ENCODE measurements at regions not wholly inside any gene's neighbourhood (a gene's known extent, or its start where the extent isn't known, plus 50 kb on each side); places are given as distances from the start of the nearest gene placed in this dataset.
"Not testable (repeated sequence)": the region's sequence is repeated elsewhere in the genome, so short reads cannot be mapped to it uniquely, and the experiment has no call there.

DNA sequence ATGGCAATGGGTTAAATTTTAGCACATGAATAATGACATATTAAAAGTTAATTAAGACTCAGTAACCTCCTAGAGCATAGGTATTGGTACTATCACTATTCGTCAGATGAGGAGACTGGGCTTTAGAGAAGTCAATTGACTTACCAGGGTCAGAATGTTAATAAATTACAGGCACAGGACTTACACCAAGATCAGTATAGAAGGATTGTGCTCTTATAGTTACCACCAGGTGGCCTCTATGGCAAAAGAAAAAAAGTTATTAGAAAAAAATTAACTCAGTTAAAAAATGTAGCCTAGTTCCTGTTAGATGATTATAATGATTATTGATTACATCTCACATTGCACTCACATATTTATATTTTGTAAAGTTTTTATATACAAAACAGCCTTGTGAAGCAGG, 1163.7 kb downstream of the FAM181B start:
- Mint-ChIP-seq H3K4me1 (no peaks in the 10 kb centered on the region), H3K9me3 (peaks cover 0 to 3% (median 3%) of the 10 kb centered on the region in 3 donors), H3K4me3 (no peak overlapping the region), H3K36me3 (no peaks in the 10 kb centered on the region), H3K27ac (no peak overlapping the region), H3K27me3 (no peaks in the 10 kb centered on the region)

DNA sequence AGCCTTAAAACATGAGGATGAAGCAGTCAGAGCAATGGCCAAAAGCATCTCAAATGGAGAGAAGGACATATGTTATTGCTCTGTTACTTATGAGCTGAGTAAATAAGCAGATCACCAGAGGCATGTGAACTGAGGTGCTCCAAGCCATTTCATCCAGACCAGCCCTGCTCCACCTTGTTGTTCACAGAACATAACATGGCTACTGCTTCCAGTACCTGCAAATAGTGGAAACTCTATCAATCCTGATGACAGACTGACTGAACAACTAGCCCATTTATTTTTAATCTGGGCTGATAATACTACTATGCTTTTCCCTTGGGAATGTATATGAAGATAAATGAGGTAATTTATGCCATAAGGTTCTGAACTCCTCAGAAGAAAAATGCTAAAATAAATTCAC, 1164.7 kb downstream of the FAM181B start:
- H3K4me1 Mint-ChIP-seq: no peaks in the 10 kb centered on the region
- no peak overlapping the region for H3K4me3 Mint-ChIP-seq
- H3K36me3 Mint-ChIP-seq: no peaks in the 10 kb centered on the region
- no peak overlapping the region for H3K27ac Mint-ChIP-seq
- H3K9me3 Mint-ChIP-seq: peaks cover 5% of the 10 kb centered on the region in 3 donors
- no peaks in the 10 kb centered on the region for H3K27me3 Mint-ChIP-seq

DNA sequence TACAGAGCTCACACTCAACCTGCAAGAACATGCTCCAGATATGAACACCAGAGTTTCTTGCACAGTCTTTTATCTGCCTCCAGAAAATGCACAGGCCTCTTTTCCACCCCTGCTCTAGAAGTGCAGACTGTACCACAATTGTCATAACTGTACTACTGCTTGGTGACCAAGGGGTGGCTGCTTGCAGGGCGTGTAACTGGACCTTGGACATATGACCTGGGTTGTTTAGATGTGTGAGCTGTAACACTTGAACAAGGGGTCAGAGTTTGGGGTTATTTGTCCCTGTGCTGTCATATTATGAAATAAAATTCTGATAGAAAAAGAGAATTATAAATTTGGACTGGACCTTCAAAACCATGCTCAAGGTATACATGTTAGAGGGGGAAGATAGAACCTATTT, 1185.5 kb downstream of the FAM181B start:
- Mint-ChIP-seq H3K36me3 (no peaks in the 10 kb centered on the region), H3K27me3 (no peaks in the 10 kb centered on the region), H3K27ac (no peak overlapping the region), H3K4me1 (no peaks in the 10 kb centered on the region), H3K9me3 (peaks cover 0 to 5% (median 4%) of the 10 kb centered on the region in 3 donors), H3K4me3 (no peak overlapping the region)

DNA sequence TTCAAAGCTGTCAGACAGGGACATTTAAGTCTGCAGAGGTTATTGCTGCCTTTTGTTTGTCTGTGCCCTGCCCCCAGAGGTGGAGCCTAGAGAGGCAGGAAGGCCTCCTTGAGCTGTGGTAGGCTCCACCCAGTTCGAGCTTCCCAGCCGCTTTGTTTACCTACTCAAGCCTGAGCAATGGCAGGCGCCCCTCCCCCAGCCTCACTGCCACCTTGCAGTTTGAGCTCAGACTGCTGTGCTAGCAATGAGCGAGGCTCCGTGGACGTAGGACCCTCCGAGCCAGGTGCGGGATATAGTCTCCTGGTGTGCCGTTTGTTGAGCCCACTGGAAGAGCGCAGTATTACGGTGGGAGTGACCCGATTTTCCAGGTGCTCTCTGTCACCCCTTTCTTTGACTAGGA, 1193.9 kb downstream of the FAM181B start:
- H3K27me3 Mint-ChIP-seq, H3K36me3 Mint-ChIP-seq: not testable (repeated sequence)

DNA sequence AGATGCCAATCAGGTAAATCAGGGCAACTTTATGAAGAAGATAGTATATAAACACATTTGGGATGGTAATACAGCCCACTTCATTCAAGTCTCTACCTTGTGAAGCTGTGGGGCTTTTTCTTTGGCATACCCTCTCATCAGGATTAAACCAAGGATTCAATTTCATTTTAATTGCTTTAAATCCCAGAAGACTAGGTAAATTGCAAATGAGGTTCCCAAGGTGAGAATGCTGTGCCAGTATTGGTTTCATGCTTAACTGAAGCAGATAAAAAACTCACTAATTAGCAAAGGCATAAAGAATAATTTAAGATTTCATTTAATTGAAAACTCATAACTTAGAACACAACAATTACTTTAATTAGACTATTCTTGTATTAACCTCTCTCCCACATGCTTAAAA, 1218.1 kb downstream of the FAM181B start:
- Mint-ChIP-seq H3K4me3 (no peak overlapping the region), H3K27me3 (no peaks in the 10 kb centered on the region), H3K27ac (no peak overlapping the region), H3K36me3 (no peaks in the 10 kb centered on the region), H3K9me3 (peaks cover 0 to 10% (median 9%) of the 10 kb centered on the region in 3 donors), H3K4me1 (no peaks in the 10 kb centered on the region)

More for the DNA sequence above, 1193.9 kb downstream of the FAM181B start:
- H3K27ac Mint-ChIP-seq, H3K4me3 Mint-ChIP-seq, H3K9me3 Mint-ChIP-seq, H3K4me1 Mint-ChIP-seq: not testable (repeated sequence)

DNA sequence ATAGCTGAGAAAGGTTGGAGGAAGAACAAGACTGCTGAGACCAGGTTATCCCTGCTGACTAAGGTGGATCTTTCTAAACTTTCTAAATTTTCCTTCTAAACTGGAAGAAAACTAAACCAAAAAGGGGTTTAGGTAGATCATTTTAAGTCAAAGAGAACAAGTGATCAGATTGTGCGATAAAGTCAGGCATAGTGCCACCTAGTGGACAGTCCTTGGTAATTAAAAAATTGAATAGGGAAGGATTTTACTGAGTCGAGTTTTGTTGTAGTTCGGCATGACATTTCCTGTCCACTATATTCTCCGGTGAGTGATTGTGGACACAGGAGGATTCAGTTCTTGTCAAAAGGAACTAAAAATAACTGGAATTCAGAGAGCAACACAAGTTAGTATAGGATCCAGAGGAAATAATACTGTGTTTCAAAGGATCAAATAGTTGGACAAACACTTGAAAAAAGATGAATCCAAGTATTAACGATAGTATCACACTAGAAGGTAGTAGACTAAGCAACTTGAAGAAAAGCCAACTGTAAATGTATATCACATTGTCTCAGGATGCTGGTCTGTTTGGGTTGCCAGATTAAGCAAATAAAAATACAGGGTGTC, 1236.4 kb downstream of the FAM181B start:
- no peaks in the 10 kb centered on the region for H3K36me3 Mint-ChIP-seq
- H3K27ac Mint-ChIP-seq: no peak overlapping the region
- H3K9me3 Mint-ChIP-seq: no peaks in the 10 kb centered on the region
- H3K4me1 Mint-ChIP-seq: no peaks in the 10 kb centered on the region
- peaks cover 4% of the 10 kb centered on the region for H3K27me3 Mint-ChIP-seq
- H3K4me3 Mint-ChIP-seq: peak overlapping the region in 1 of 4 donors; percentile 20

DNA sequence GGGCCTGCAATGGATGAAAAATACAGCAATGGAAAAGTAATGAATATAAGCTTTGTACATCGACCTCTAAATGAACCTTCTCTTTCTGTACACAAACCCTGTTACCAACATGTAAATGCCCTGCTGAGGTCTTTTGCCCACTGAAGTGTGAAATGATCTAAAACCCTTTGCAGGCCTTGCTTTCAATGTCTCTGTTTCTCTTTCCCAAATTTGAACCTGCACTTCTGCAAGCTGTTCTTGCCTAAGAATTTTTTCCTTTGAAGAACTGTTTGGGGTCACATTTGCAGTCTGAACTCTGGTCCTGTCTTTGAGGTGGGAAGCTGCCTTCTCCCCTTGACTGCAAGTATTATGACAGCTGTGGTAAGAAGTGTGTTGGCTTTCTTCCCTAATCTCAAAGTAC, 1237.1 kb downstream of the FAM181B start:
- Mint-ChIP-seq H3K27ac (no peak overlapping the region), H3K27me3 (peaks cover 4% of the 10 kb centered on the region), H3K9me3 (no peaks in the 10 kb centered on the region), H3K4me3 (no peak overlapping the region), H3K36me3 (no peaks in the 10 kb centered on the region), H3K4me1 (no peaks in the 10 kb centered on the region)

DNA sequence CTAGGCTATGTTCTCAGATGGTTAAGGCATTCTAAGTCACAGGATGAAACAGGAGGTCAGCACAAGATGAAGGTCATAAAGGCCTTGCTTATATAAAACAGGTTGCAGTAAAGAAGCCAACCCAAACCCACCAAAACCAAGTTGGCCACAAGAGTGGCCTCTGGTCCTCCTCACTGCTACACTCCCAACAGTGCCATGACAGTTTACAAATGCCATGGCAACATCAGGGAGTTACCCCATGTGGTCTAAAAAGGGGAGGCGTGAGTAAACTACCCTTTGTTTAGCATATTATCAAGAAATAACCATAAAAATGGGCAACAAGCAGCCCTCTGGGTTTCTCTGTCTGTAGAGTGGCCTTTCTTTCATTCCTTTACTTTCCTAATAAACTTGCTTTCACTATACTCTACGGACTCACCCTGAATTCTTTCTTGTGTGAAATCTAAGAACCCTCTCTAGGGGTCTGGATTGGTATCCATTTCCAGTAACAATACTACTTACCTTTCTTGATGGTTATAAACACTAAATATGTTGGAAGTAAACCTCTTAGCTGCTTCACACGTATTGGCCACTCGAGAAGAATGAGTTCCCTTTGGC, 1237.9 kb downstream of the FAM181B start:
- Mint-ChIP-seq H3K27ac (no peak overlapping the region), H3K36me3 (no peaks in the 10 kb centered on the region), H3K4me1 (no peaks in the 10 kb centered on the region), H3K4me3 (no peak overlapping the region), H3K9me3 (no peaks in the 10 kb centered on the region), H3K27me3 (peaks cover 4% of the 10 kb centered on the region)

DNA sequence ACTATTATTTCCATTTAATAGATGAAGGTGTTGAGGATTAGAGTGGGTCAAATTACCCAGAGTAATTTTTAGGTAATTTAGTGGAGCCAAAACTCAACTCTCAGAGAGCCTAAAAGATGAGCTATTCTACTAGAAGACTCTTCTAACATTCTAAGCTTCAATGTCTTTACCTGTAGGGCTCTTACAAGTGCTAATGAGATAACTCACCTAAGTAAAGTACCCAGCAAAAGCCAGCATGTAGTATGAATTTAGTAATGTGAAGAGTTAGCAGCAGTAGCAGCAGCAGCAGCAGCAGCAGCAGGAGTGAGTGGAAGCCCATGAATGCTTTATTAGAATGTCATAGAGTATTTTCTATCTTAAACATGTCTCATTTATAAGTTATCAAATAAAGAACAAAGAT, 1239.2 kb downstream of the FAM181B start:
- H3K36me3 Mint-ChIP-seq: no peaks in the 10 kb centered on the region
- H3K4me3 Mint-ChIP-seq: no peak overlapping the region
- no peaks in the 10 kb centered on the region for H3K4me1 Mint-ChIP-seq
- peaks cover 4% of the 10 kb centered on the region for H3K27me3 Mint-ChIP-seq
- H3K9me3 Mint-ChIP-seq: no peaks in the 10 kb centered on the region
- H3K27ac Mint-ChIP-seq: no peak overlapping the region

DNA sequence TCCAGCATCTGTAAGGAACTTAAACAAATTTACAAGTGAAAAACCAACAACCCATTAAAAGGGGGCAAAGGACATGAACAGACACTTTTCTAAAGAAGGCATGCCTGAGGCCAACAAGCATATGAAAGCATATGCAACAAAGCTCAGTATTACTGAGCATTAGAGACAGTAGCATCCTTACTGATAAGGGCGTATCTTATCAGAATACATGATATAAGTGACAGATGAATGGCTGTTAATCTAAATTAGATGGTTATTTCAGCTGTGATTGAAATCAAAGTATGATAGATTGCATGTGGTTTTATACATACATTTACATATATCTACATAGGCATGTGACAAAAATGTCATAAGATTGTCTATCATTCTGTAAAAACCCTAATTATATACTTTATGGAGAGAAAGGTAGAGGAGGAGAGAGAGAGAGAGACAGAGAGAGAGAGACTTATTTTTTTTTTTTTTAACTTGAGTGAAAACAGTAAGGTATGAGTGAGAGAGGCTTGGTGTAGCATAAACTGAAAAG, 1240.7 kb downstream of the FAM181B start:
- H3K36me3 Mint-ChIP-seq: no peaks in the 10 kb centered on the region
- no peak overlapping the region for H3K27ac Mint-ChIP-seq
- no peaks in the 10 kb centered on the region for H3K9me3 Mint-ChIP-seq
- no peak overlapping the region for H3K4me3 Mint-ChIP-seq
- H3K4me1 Mint-ChIP-seq: no peaks in the 10 kb centered on the region
- no peaks in the 10 kb centered on the region for H3K27me3 Mint-ChIP-seq

DNA sequence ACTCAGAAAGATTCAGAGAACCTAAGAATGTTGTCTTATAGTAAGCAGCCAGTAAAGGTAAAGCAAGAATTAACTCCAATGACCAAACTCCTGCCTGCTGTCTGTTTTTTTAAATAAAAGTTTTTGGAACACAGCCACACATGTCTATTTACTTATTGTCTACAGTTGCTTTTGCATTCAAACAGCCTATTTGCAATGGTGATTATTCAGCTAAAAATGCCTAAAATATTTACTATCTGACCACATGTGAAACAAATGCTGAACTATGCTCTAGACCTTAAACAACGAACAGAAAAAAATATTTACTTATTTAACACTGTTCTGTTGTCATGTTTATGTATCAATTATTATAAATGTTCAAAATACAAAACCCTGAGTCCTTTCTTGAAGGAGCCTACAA, 1246.6 kb downstream of the FAM181B start:
- H3K9me3 Mint-ChIP-seq: no peaks in the 10 kb centered on the region
- H3K27me3 Mint-ChIP-seq: no peaks in the 10 kb centered on the region

DNA sequence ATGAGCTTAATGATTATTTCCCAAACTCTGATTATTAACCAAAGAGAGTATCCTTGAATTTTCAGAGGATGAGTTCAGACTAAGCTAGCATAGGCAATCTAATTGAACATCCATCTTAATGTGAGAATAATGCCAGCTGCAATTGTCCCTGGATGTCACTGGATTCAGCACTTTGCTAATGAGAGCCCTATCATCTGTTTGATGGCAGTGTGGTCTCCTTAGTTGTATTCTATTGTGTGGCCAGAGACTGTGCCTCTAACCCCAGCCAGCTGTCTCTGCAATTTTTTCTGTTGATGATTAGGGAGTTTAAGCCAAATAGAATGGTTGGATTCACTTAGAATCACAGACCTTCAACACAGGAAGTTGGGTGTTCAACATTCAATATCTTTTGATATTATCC, 1249.5 kb downstream of the FAM181B start:
- Mint-ChIP-seq H3K4me3 (no peak overlapping the region), H3K9me3 (no peaks in the 10 kb centered on the region), H3K36me3 (no peaks in the 10 kb centered on the region), H3K4me1 (no peaks in the 10 kb centered on the region), H3K27ac (no peak overlapping the region), H3K27me3 (no peaks in the 10 kb centered on the region)

More for the DNA sequence above, 1246.6 kb downstream of the FAM181B start:
- H3K27ac Mint-ChIP-seq: no peak overlapping the region
- no peaks in the 10 kb centered on the region for H3K36me3 Mint-ChIP-seq
- H3K4me3 Mint-ChIP-seq: no peak overlapping the region
- no peaks in the 10 kb centered on the region for H3K4me1 Mint-ChIP-seq

DNA sequence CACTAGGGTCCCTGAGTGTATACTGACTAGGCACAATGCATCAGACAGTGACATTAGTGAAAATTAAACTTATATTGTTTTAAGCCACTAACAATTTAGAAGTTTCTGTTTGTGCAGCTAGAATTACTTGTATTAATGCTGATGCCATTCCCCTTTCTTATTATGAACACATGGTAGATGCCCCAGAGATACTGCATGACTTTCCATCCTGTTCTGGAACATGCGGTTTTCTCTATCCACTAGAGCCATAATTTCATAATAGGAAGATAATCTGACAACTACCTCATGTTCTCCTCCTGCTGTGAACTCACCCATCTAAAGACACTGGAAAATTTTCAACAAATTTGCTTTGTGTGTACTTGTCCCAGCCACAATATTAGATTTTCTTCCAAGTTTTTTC, 1256.4 kb downstream of the FAM181B start:
- Mint-ChIP-seq H3K36me3 (no peaks in the 10 kb centered on the region), H3K4me3 (no peak overlapping the region), H3K4me1 (no peaks in the 10 kb centered on the region), H3K27me3 (peaks cover 1% of the 10 kb centered on the region), H3K27ac (no peak overlapping the region), H3K9me3 (peaks cover 0 to 2% (median 0%) of the 10 kb centered on the region in 3 donors)

DNA sequence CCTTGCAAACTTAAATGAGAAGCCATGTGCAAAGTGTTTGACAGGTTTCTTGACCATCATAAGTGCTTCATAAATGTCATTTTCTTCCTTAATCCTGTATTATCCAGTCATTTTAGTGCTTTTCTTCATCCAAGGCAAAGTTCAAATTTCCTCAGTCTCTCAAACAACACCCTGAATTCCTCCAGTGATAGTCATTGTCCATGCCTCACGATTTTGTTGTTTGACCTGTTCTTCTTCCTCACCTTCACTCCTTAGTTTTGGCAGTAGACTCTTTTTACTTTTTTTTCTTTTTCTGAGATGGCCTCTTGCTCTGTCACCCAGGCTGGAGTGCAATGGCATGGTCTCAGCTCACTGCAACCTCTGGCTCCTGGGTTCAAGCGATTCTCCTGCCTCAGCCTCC, 1257.3 kb downstream of the FAM181B start:
- Mint-ChIP-seq H3K4me3 (no peak overlapping the region), H3K27ac (no peak overlapping the region), H3K27me3 (peaks cover 1% of the 10 kb centered on the region), H3K36me3 (no peaks in the 10 kb centered on the region), H3K9me3 (peaks cover 0 to 2% (median 0%) of the 10 kb centered on the region in 3 donors), H3K4me1 (no peaks in the 10 kb centered on the region)

DNA sequence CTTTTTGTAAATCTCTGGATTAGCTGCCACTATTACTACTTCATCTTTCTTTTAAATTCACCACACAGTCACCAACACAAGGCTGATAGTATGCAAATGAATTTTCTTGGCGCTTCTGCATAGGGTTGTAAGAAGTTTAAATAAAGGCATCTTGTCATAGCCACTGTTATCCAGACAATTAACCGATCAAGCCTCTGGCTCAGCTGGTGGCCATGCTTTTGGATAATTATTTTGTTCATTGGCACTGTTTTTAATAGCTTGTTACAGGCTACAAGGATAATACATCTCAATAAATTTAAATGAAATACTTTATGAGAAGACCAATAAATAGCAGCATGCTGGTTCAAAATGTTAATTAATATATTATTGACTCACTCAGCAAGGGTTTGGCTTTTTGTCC, 1261.0 kb downstream of the FAM181B start:
- Mint-ChIP-seq H3K4me1 (no peaks in the 10 kb centered on the region), H3K9me3 (peaks cover 0 to 2% (median 2%) of the 10 kb centered on the region in 3 donors), H3K27me3 (peaks cover 1% of the 10 kb centered on the region), H3K36me3 (no peaks in the 10 kb centered on the region), H3K4me3 (no peak overlapping the region), H3K27ac (no peak overlapping the region)

DNA sequence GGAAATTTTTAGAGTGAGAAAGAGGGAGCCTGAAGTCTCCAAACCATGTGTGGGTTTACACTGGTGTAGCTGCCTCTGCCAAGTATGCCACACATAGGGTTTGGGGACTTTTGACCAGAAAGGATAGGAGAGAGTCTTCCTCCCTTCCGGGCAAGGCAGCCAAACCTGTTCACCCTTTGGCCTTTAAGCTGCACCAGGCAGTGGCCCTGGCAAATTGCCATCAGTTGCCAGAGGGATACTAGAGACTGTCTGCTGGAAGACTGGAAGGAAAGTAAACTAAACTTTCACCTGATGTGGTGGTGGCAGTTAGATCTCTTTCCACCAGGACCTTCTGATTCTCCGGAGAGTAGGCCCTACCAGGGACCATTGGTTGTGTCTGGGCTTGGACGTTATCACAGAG, 1263.2 kb downstream of the FAM181B start:
- Mint-ChIP-seq H3K9me3 (peaks cover 0 to 4% (median under 1%) of the 10 kb centered on the region in 3 donors), H3K36me3 (no peaks in the 10 kb centered on the region), H3K4me3 (no peak overlapping the region), H3K27ac (no peak overlapping the region), H3K27me3 (no peaks in the 10 kb centered on the region), H3K4me1 (no peaks in the 10 kb centered on the region)

Data from IgD-negative memory B cell (primary cell).